ENCODE measurements at regions not wholly inside any gene's neighbourhood (a gene's known extent, or its start where the extent isn't known, plus 50 kb on each side); places are given as distances from the start of the nearest gene placed in this dataset.

DNA sequence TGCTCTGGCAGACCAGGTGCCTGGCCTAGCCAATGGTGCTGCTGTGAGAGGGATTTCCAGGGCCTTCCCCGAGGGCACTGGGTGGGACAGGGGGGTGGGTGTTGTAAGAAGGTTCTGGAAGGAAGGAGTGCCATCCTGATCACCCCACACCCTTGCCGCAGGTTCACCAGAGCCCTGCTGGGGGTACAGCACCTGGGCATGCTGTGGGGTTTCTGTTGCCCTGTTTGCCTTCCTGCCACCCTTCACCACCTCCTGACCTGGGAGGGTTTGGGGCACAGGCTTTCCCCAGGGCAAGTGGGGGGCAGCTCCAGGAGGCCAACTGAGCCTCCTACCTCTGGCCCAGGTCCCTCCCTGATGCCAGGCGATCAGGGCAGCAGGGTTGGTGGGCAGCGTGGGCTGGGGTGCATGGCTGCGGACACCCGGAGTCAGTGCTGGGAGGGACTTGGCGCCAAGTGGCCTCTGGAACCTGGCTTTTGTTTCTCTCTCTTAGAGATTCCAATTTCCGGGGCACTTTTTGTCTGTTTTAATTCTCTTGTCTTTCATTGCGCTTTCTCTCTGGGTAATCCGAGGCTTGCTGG lies 318.8 kb downstream of the PTPRU start:
- TF ChIP-seq CTCF (conservative IDR thresholded peaks at IDR 0.05; ENCODE audit: low read length) (no peak), EZH2phosphoT487 (IDR thresholded peaks at IDR 0.05; ENCODE audit: borderline replicate concordance) (no peak)
